ENCODE measurements at regions not wholly inside any gene's neighbourhood (a gene's known extent, or its start where the extent isn't known, plus 50 kb on each side); places are given as distances from the start of the nearest gene placed in this dataset.

DNA sequence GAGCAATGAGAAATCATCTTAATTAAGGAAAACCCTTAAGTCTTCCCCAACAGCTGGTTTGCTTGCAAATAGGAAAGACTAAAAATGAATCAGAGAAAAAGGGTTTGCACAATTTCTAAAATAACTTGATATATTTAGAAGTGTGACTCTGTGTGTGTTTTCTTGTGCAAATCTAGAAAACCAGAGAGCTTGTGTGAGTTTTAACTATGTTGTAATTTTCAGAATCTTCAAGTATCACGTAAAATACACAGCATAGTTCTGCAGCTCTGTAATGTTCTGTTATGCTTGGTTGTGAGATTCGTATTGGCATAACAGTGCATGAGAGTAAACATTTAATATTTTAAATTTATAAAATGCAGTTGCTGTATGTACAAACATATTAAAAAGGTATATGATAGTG is 74.7 kb upstream of the GAP43 start:
- DNase-seq = no peak

DNA sequence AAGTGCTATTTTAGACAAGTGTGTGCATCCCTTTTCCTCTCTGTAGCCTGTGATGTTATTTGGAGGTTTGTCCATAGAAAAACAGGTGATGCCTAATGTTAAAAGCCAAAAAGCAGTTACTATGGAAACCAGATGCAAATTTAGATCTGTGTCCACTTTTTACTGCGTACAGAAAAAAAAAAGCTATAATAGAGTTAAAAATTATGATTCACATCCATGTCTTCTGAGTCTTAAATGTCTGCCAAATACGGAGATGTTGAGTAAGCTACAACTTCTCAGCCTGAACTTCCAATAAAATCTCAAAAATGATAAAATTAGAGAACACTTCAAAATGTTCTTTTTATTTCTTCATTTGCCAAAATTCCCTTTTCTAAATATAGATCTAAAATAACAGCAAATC is 74.2 kb upstream of the GAP43 start:
- DNase-seq = no peak

DNA sequence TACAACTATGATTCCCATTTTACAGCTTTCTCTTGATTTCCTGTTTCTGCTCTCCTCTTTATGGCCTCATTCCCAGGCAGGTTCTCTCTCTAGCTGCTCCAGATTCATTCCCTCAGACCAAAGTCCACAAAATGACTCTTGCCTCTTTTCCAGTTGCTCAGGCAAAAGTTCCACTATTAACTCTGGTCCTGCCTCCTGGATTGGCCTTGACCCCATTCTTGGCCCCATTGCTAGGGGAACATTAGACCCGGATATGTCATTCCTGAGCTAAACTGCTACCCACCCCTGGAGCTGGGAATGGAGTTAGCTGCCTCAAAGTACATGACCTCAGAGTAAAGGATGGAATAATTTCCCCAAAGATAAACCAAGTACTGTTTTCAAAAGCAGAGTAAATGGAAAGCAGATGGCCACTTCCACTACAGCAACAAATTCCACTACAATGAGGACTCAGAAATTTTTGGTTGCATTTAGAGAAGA is 73.0 kb upstream of the GAP43 start:
- no peak for DNase-seq

DNA sequence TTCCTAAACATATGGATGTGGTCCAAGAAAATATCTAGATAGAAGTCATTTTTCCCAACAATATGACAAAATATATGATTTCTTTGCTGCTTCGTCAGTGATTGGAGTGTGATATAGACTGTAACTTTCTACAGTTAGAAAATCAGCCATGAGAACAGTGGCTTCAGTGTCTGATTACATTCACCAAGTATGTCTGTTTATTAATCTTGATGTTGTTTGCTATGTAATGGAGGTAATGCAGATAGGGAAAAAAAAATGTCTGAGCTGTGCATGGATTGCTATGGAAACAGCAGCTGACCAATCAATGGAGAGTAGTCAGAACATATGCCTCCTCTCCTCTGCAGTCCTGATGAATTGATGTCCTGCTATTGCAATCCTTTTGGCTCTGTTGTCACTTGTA is 72.3 kb upstream of the GAP43 start:
- no peak for DNase-seq

DNA sequence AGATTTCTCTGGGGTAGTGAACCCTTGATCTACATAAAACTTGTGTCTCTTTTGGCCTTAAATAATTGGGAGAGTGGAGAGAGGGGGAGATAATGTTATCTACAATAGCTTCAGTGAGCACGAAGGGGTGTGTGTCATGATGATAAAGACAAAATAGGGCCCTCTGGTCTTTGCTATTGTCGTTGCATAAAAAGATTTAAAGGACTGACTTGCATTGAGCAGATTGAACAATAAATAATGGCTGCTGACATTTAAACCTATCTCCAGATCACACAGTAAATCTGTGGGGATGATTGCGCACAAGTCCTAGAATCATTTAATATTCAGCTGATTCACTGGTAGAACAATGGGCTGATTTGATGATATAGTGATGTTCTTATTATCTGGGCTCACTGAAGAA is 71.3 kb upstream of the GAP43 start:
- DNase-seq = no peak

DNA sequence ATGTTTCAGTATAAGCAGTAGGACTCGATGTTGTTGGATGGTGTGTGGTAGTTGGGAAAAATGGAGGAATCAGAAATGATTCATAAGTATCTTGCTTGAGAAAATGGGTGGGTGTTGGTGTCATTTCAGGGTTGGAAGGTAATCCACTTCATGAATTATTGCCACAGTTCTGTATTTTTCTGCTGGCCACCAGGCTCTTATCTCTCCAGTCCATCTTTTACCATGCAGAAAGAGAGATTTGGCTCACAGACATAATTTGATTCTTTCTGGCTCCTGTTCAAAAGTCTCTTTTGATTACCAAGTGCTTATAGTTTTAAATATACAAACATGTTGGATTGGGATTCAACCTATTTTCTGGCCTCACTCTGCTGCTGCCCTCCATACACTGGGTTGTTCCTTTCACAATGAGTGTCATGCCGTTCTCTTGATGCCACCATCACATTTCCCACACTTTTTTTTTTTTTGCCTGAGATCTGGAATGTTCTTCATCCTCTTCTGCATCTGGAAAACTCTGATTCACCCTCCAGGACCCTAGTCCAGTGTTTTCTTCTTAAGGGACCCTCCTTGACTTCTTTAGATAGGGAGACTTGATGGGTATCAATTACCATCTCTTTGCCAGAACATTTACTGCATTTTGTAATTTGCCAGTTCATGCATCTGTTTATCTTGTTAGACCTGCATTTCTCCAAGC is 69.4 kb upstream of the GAP43 start:
- DNase-seq = no peak

DNA sequence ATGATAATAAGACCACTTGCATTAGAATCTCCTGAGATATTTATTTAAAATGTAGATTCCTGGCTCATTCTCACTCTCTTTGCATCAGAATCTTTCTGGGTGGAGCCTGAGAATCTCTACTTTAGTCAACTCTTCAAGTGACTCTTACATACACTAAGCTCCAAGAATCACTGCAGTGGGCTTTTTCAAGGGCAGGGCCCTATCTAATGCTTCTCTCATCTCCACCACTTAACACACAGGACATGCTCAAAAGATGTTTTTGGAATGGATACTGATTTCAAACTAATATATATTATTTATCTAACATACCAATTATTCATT is 68.9 kb upstream of the GAP43 start:
- DNase-seq = no peak

DNA sequence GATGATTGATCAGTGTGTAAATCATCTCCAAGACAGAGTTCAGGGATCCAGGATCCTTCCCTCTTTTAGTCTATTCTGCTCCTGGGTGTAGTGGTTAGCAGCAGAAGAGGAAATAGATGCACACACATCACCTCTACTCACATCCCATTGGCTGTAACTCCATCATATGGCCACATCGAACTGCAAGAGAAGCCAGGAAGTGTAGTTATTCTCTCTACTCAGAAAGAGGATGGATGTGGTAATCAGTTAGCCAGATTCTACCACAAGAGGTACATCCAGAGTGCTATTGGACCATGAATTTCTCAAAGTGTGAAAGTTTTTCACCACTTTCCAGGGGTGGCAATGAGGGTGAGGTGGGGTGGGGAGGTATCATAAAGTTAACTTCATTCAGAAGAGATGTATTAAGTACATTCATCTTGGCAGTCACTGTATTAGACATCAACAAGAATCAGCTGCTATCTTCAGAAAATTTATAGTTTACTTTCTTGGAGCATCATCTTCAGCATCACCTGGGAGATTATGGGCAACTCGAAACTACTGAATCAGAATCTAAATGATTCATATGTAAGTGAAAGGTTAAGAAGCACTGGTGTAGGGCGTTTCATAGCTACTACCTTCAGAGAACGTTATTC is 60.6 kb upstream of the GAP43 start:
- DNase-seq = no peak

DNA sequence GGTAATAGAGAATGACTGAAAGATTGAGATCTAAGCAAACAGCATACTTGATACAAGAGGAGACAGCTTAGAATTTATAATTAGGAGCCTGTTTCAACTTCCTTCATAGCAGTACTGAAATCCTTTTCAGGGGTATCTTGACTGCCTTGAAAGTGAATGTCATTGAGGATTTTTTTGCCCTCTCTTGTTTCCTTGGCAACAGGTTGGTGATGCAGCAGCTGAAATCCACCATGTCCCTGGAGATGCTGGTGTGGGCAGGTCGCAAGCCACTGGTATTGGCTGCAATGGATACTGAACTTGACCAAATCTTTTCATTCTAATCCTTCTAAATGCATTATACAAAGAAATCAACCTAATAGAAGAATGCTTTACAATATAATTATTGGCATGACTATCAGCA is 59.3 kb upstream of the GAP43 start:
- no peak for DNase-seq

DNA sequence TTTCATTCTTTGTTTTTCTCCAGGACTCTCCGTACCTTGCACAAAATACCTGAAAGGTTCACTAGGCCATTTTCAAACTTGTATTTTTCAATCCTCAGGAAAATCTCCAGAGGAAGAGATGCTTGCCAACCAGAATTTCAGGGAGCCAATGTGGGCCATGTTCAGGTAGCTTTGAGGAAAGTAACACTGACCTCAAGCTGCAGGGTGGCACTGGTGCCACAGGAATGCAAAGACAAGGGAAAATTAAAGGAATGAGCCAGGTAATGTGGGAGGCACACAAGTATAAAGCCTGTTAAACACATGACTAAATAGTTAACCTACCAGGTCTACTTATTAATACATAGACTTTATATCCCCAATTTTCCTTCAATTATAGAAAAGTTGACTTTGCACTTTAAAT is 51.9 kb upstream of the GAP43 start:
- no peak for DNase-seq
